Lower leg skin (tissue), 4 donors: ENCODE measurements at regions not wholly inside any gene's neighbourhood (a gene's known extent, or its start where the extent isn't known, plus 50 kb on each side); places are given as distances from the start of the nearest gene placed in this dataset.

ENCODE experiments used
- DNase-seq, 2 donors: peaks; one replicate each; pipeline ENCODE4 v3.0.0-alpha.2; 2019; ENCODE audit warnings: low spot score in 2 of 2
- H3K4me3 ChIP-seq: fragments of 200-600 bp; sonication (generic); 2 replicates; pipeline ENCODE4 v1.5.1; 2017; ENCODE audit warnings: mild to moderate bottlenecking, low read depth; ENCODE audit not compliant: poor library complexity, severe bottlenecking
- CTCF ChIP-seq, 3 donors: fragments of 450-650 bp; IDR thresholded peaks; one replicate each; pipeline ENCODE4 v1.5.1; 2016; ENCODE audit warnings: antibody characterized with exemption in 3 of 3, mild to moderate bottlenecking in 3 of 3, moderate library complexity in 2 of 3
- POLR2A ChIP-seq, 2 donors: fragments of 450-650 bp; IDR thresholded peaks; one replicate each; pipeline ENCODE4 v1.6.1; 2016 to 2017; ENCODE audit warnings: antibody characterized with exemption in 2 of 2, mild to moderate bottlenecking in 1 of 2, moderate library complexity in 1 of 2
- WGBS, 2 donors: methylation state at CpG; one replicate each; pipeline ENCODE4 v1.1.5; 2018; 5-methylcytosine and 5-hydroxymethylcytosine counted together
- intact Hi-C: fragments of 100-400 bp; cut with DNase I; formaldehyde crosslinking; loops from one replicate; pipeline ENCODE4 v1.15.0; 2023; ENCODE audit warnings: low total_unique reads
- microRNA-seq, 2 donors: library from miRNA; unstranded; fragments of <30 nt; microRNA quantifications; one replicate each; pipeline ENCODE4, GENCODE V29; 2016; ENCODE audit warnings: borderline replicate concordance in 2 of 2, borderline number of aligned reads in 1 of 2

- H3K4me3 ChIP-seq: no peak overlapping the region
- DNase-seq: peak; percentile 34 to 92
- no peak for TF ChIP-seq POLR2A (IDR thresholded peaks at IDR 0.05)
- TF ChIP-seq CTCF (IDR thresholded peaks at IDR 0.05): peak in 1 of 3 donors; percentile 66
- intact Hi-C loops: loop anchor here (10.0 kb wide), 1 partner anchor 849 kb away; no protein-coding TSS in a partner anchor
- 39 to 42% methylated on average over 11 of the region's 11 CpGs for WGBS, 2 donors
These were observed 52.8 kb upstream of the TENM4 start for GRCh38 chr11:79493555-79494171.

- TF ChIP-seq CTCF (IDR thresholded peaks at IDR 0.05) (no peak), POLR2A (IDR thresholded peaks at IDR 0.05) (no peak)
- intact Hi-C loops: loop anchor here (10.0 kb wide), 1 partner anchor 847 kb away; no protein-coding TSS in a partner anchor
- WGBS, 2 donors: 90 to 91% methylated on average over 4 of the region's 4 CpGs
- DNase-seq: no peak
- no peak overlapping the region for H3K4me3 ChIP-seq
These were observed 51.2 kb upstream of the TENM4 start for GRCh38 chr11:79492008-79492407.

Small RNA genes lying in the stretch of these regions (microRNA-seq; reads per million reads assigned to microRNA genes)
- 0 reads per million in 2 donors for gene MIR4300
